OCI-LY7 (cell line): ENCODE measurements at regions not wholly inside any gene's neighbourhood (a gene's known extent, or its start where the extent isn't known, plus 50 kb on each side); places are given as distances from the start of the nearest gene placed in this dataset.

Experiments used
- BruUV-seq: library from RNA; stranded (reverse); fragments of 400-500 nt; replicated peaks from 2 replicates; lab custom pipeline; 2021; lab: Mats Ljungman, UMichigan
- CTCF ChIA-PET: fragments of 300-600 bp; sonication (Branson Sonifier 250); formaldehyde crosslinking; loops from one replicate; lab custom pipeline; 2022; ENCODE audit warnings: antibody characterized with exemption; ENCODE audit not compliant: unreplicated experiment; lab: Charles Lee
- POLR2A ChIA-PET: fragments of 300-600 bp; sonication (Branson Sonifier 250); formaldehyde crosslinking; loops from one replicate; lab custom pipeline; 2022; ENCODE audit warnings: antibody characterized with exemption; lab: Charles Lee
- DNase-seq: peaks from one replicate; pipeline ENCODE4 v3.0.0-alpha.2; 2015; ENCODE audit warnings: low spot score
- H2AFZ ChIP-seq: fragments of 200-600 bp; sonication (generic), shearing (Covaris generic); 2 replicates; pipeline ENCODE4 v1.6.1; 2014; ENCODE audit warnings: mild to moderate bottlenecking, antibody characterized with exemption, low read length, moderate library complexity
- H3K27ac ChIP-seq: fragments of 200-600 bp; sonication (generic); 2 replicates; pipeline ENCODE4 v1.5.1; 2014; ENCODE audit warnings: mixed run types, low read depth, mild to moderate bottlenecking, moderate library complexity, low read length, inconsistent platforms; ENCODE audit not compliant: poor library complexity, severe bottlenecking
- H3K36me3 ChIP-seq: fragments of 200-600 bp; sonication (generic); 2 replicates; pipeline ENCODE4 v1.6.1; 2014; ENCODE audit warnings: mild to moderate bottlenecking, antibody characterized with exemption, low read length, moderate library complexity, mixed read lengths; ENCODE audit not compliant: insufficient read depth
- H3K4me1 ChIP-seq: fragments of 200-600 bp; sonication (generic); 2 replicates; pipeline ENCODE4 v1.5.1; 2014; ENCODE audit warnings: mild to moderate bottlenecking, low read length; ENCODE audit not compliant: insufficient read depth, poor library complexity, severe bottlenecking
- H3K4me2 ChIP-seq: fragments of 200-600 bp; sonication (generic); 2 replicates; pipeline ENCODE4 v1.6.1; 2014; ENCODE audit warnings: mild to moderate bottlenecking, low read length
- H3K4me3 ChIP-seq: fragments of 200-600 bp; sonication (generic); 2 replicates; pipeline ENCODE4 v1.5.1; 2014; ENCODE audit warnings: mild to moderate bottlenecking, low read depth, low read length; ENCODE audit not compliant: poor library complexity, severe bottlenecking
- H3K79me2 ChIP-seq: fragments of 200-600 bp; sonication (generic); 2 replicates; pipeline ENCODE4 v1.6.1; 2016; ENCODE audit warnings: low read depth, mild to moderate bottlenecking, low read length, moderate library complexity, mixed read lengths; ENCODE audit not compliant: insufficient read depth
- H3K9me2 ChIP-seq: fragments of 200-600 bp; sonication (generic); 2 replicates; pipeline ENCODE4 v1.6.1; 2016; ENCODE audit warnings: mild to moderate bottlenecking, low read length, mixed read lengths; ENCODE audit not compliant: insufficient read depth
- H3K9me3 ChIP-seq: fragments of 200-600 bp; sonication (generic); 2 replicates; pipeline ENCODE4 v1.6.1; 2014; ENCODE audit warnings: mild to moderate bottlenecking, mixed run types, low read length, mixed read lengths
- H4K20me1 ChIP-seq: fragments of 200-600 bp; sonication (generic); 2 replicates; pipeline ENCODE4 v1.6.1; 2014; ENCODE audit warnings: mild to moderate bottlenecking, antibody characterized with exemption, low read length, moderate library complexity, mixed read lengths; ENCODE audit not compliant: insufficient read depth
- CTCF ChIP-seq: fragments of 200-600 bp; sonication (generic); conservative IDR thresholded peaks from 2 replicates; pipeline ENCODE4 v1.5.1; 2014; ENCODE audit warnings: mild to moderate bottlenecking, antibody characterized with exemption, low read length, moderate library complexity, mixed read lengths
- EZH2phosphoT487 ChIP-seq: fragments of 200-600 bp; sonication (generic); IDR thresholded peaks from 2 replicates; pipeline ENCODE4 v1.6.1; 2018; ENCODE audit warnings: low read depth, borderline replicate concordance, mild to moderate bottlenecking, mixed run types, antibody characterized with exemption, low read length, moderate library complexity, mixed read lengths
- intact Hi-C: fragments of 100-400 bp; cut with micrococcal nuclease; formaldehyde crosslinking; loops from one replicate; pipeline ENCODE4 v1.10.0; 2022; ENCODE audit not compliant: unreplicated experiment

- Histone ChIP-seq H4K20me1 (no peaks in the 10 kb centered on the region), H3K9me3 (peaks cover 7% of the 10 kb centered on the region; the same call in 1 of the 2 replicates), H2AFZ (no peak overlapping the region), H3K4me1 (no peaks in the 10 kb centered on the region), H3K27ac (no peak overlapping the region), H3K79me2 (no peaks in the 10 kb centered on the region), H3K4me3 (no peak overlapping the region), H3K36me3 (no peaks in the 10 kb centered on the region), H3K4me2 (no peak overlapping the region), H3K9me2 (no peaks in the 10 kb centered on the region)
- no peak for DNase-seq
- no TSS peak for BruUV-seq
- TF ChIP-seq CTCF (no peak), EZH2phosphoT487 (no peak)
- POLR2A ChIA-PET, result interaction anchor here (0.5 to 2.0 kb wide), 2 partner anchors 7 to 14 kb away, joined by 4 read pairs; no protein-coding TSS in a partner anchor
- intact Hi-C loops, result no loop called here
- CTCF ChIA-PET, result no interaction called here
Measured at GRCh38 chr14:98756749-98757148, 515.2 kb downstream of the BCL11B start.

DNA sequence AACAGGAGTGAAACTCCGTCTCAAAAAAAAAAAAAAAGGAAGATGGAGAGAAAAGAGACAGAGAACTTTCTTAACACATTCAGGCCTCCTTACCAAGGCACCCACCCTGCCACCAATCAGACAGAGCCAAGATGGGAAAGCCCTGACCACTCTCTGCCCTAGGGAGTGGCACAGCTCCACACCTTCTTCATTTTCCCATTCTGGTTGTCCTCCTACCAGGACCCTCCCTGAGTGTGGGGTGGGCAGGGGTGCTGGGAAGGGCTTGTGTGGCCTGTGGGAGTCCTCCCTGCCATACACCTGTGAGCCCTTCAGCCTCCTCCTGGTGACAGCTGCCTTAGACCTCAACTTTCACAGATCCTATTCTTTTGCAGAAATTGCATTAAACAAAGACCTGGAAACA is 513.6 kb downstream of the BCL11B start:
- Histone ChIP-seq H3K36me3 (no peaks in the 10 kb centered on the region), H3K4me1 (no peaks in the 10 kb centered on the region), H3K79me2 (no peaks in the 10 kb centered on the region), H3K27ac (no peak overlapping the region), H3K4me3 (no peak overlapping the region), H3K9me3 (peaks cover 8% of the 10 kb centered on the region), H4K20me1 (no peaks in the 10 kb centered on the region), H3K9me2 (no peaks in the 10 kb centered on the region), H3K4me2 (no peak overlapping the region), H2AFZ (no peak overlapping the region)
- CTCF ChIA-PET, result no interaction called here
- no TSS peak for BruUV-seq
- intact Hi-C loops, result no loop called here
- DNase-seq, result no peak
- POLR2A ChIA-PET, result interaction anchor here (0.7 kb wide), 1 partner anchor 8 kb away, joined by 3 read pairs; no protein-coding TSS in a partner anchor
- TF ChIP-seq CTCF, result no peak
- TF ChIP-seq EZH2phosphoT487, result no peak

GRCh38 chr14:98761993-98762392 is 510.0 kb downstream of the BCL11B start:
- H3K9me2 ChIP-seq, result no peaks in the 10 kb centered on the region
- peaks cover 7% of the 10 kb centered on the region; the same call in 1 of the 2 replicates for H3K9me3 ChIP-seq
- CTCF ChIA-PET, result no interaction called here
- intact Hi-C loops, result no loop called here
- no peaks in the 10 kb centered on the region for H3K4me1 ChIP-seq
- H2AFZ ChIP-seq, result no peak overlapping the region
- H3K36me3 ChIP-seq, result no peaks in the 10 kb centered on the region
- H3K27ac ChIP-seq, result no peak overlapping the region
- H3K4me3 ChIP-seq, result no peak overlapping the region
- TF ChIP-seq EZH2phosphoT487 (no peak), CTCF (no peak)
- no peak overlapping the region for H3K4me2 ChIP-seq
- H4K20me1 ChIP-seq, result no peaks in the 10 kb centered on the region
- BruUV-seq, result no TSS peak
- H3K79me2 ChIP-seq, result no peaks in the 10 kb centered on the region
- no peak for DNase-seq
- POLR2A ChIA-PET, result no interaction called here
